ENCODE measurements at regions not wholly inside any gene's neighbourhood (a gene's known extent, or its start where the extent isn't known, plus 50 kb on each side); places are given as distances from the start of the nearest gene placed in this dataset.
"Not testable (repeated sequence)": the region's sequence is repeated elsewhere in the genome, so short reads cannot be mapped to it uniquely, and the experiment has no call there.

DNA sequence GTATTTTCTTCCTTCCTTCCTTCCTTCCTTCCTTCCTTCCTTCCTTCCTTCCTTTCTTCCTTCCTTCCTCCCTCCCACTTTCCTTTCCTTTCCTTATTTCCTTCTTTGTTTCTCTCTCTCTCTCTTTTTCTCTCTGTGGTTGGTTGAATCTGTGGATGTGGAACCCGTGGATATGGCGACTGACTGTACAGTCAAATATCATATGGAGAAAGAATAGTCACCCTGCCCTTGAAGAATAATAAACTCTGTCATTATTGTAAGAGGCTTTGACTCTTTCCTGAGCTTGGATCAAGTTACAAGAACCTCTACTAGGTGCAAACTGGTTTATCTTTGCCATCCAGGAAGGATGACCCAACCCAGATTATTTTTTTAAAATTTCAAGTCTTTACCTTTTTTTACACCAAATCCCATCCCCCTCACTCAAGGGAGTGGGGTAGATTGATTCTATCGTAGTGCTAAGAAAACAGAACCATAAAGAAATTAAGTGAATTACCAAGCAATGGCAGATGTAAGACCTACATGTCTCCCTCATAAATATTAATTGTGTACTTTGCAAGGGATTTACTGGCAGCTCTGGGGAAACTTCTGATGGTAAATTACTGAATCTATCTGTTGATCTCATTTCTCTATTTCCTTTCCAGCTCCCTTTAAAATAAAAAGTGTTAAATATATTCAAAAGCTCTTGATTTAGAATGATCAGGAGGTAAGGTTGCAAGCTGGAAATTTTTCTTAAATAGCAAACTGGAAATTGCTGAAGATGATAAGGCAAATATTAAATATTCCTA is 667.5 kb downstream of the UTRN start:
- DNase-seq = no peak
- Mint-ChIP-seq H3K4me3 (no peak overlapping the region), H3K36me3 (no peaks in the 10 kb centered on the region), H3K4me1 (ENCODE audit: low read depth) (no peaks in the 10 kb centered on the region), H3K27ac (no peak overlapping the region), H3K9me3 (no peaks in the 10 kb centered on the region), H3K27me3 (peaks cover 8% of the 10 kb centered on the region)
- intact Hi-C loops (cut with micrococcal nuclease) = no loop called here
- POLR2A ChIA-PET = no interaction called here
- CTCF ChIA-PET = no interaction called here

DNA sequence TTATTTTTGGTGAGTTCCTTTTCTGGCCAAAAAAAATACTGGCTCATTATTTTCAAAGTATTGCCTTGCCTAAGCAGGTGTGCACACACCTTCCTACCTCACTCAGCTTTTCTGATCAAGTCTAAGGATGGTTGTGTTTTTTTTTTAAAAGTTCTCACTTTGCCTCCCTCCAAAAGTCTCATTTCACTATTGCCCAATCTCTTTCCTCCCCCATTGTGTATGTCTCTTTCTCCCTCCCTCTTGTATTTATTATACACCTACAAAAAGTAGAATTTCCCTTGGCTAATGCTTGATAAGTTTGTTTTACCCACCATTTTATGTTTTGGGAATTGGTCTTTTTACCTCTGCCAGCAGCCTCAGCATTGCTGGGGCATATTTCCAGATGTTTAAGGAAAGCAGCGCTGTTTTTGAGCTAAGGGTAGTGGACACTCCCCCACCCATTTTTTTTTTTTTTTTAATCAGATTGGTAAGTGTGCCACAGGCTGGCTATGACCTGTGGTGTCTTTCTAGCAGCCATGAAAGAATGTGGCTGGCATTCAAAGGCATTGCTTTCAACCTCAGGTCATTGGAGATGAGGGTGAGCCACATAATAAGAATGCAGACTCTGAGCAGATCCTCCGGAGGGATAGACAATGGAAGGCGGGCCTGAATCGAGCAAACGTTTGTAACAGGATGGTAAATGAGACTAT is 668.6 kb downstream of the UTRN start:
- H3K27ac Mint-ChIP-seq = no peak overlapping the region
- ChIA-PET CTCF (no interaction called here), POLR2A (no interaction called here)
- no peaks in the 10 kb centered on the region for H3K9me3 Mint-ChIP-seq
- H3K4me1 Mint-ChIP-seq (ENCODE audit: low read depth) = no peaks in the 10 kb centered on the region
- no peaks in the 10 kb centered on the region for H3K36me3 Mint-ChIP-seq
- no peak overlapping the region for H3K4me3 Mint-ChIP-seq
- H3K27me3 Mint-ChIP-seq = peaks cover 8% of the 10 kb centered on the region
- no peak for DNase-seq
- intact Hi-C loops (cut with micrococcal nuclease) = no loop called here

DNA sequence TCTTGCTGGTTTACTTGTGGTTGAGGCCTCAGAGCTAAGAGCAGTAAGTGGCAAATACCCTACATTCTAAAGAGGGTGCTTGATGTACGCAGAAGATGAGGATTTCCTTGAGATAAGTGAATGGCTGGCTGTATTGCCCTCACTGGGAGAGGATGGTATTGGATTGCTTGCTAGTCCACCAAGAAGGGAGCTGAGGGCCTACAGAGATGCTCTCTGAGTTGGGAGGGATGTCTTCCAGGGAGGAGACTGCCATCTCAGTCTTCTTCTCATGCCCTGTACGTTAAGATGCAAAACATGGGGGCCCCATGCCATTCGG is 669.1 kb downstream of the UTRN start:
- no peaks in the 10 kb centered on the region for H3K9me3 Mint-ChIP-seq
- POLR2A ChIA-PET = no interaction called here
- CTCF ChIA-PET = no interaction called here
- H3K4me3 Mint-ChIP-seq = no peak overlapping the region
- H3K4me1 Mint-ChIP-seq (ENCODE audit: low read depth) = no peaks in the 10 kb centered on the region
- intact Hi-C loops (cut with micrococcal nuclease) = no loop called here
- H3K27me3 Mint-ChIP-seq = peaks cover 8% of the 10 kb centered on the region
- no peak overlapping the region for H3K27ac Mint-ChIP-seq
- H3K36me3 Mint-ChIP-seq = no peaks in the 10 kb centered on the region
- DNase-seq = no peak

DNA sequence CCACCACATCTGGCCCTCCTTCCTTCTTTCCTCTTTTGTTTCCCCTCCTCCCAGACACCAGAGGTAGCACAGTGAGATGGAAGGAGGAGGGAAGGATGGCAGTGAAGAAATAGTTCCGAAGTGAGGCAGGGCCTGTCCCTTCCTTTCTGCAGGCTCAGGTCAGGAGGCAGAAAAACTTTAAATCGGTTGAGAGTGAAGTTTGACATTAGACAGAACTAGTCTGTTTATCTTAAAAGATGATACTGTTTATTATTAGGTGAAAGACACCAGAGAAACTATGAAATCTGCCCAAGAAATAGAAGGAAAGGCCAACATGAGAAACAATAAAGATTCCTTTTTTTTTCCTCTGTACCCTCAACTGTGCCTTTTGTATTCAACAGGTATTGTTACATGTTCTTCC is 670.3 kb downstream of the UTRN start:
- no peak overlapping the region for H3K27ac Mint-ChIP-seq
- DNase-seq = no peak
- ChIA-PET POLR2A (no interaction called here), CTCF (no interaction called here)
- no peaks in the 10 kb centered on the region for H3K9me3 Mint-ChIP-seq
- no peaks in the 10 kb centered on the region for H3K36me3 Mint-ChIP-seq
- peaks cover 8% of the 10 kb centered on the region for H3K27me3 Mint-ChIP-seq
- intact Hi-C loops (cut with micrococcal nuclease) = no loop called here
- H3K4me3 Mint-ChIP-seq = no peak overlapping the region
- no peaks in the 10 kb centered on the region for H3K4me1 Mint-ChIP-seq (ENCODE audit: low read depth)

DNA sequence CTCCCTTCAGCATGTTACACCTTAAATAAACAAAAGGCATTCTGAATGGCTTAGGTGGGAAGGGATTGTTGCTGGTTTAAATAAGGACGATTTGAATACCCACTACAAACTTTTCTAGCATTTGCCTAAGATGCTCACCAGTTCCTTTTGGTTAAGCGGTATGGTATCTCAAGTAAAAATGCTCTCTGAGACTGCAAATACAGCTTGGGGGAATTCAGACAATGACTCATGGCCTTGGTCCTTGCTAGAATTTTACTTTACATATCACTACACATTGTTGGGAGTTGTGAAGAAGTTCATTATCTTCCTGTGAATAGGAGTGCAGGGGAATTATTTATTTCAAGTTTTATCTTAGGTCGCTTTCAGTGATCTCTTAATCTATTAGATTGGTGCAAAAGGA is 670.7 kb downstream of the UTRN start:
- H3K27me3 Mint-ChIP-seq = peaks cover 8% of the 10 kb centered on the region
- no peaks in the 10 kb centered on the region for H3K9me3 Mint-ChIP-seq
- H3K4me1 Mint-ChIP-seq (ENCODE audit: low read depth) = no peaks in the 10 kb centered on the region
- ChIA-PET POLR2A (no interaction called here), CTCF (no interaction called here)
- intact Hi-C loops (cut with micrococcal nuclease) = no loop called here
- no peak overlapping the region for H3K4me3 Mint-ChIP-seq
- H3K36me3 Mint-ChIP-seq = no peaks in the 10 kb centered on the region
- no peak for DNase-seq
- no peak overlapping the region for H3K27ac Mint-ChIP-seq

DNA sequence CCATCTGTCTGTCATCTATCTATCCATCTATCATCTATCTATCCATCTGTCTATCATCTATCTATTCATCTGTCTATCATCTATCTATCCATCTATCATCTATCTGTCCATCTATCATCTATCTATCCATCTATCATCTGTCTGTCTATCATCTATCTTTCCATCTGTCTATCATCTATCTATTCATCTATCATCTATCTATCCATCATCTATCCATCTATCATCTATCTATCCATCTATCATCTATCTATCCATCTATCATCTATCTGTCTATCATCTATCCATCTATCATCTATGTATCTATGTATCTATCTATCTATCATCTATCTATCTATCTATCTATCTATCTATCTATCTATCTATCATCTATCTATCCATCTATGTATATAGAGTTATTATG is 671.6 kb downstream of the UTRN start:
- H3K4me1 Mint-ChIP-seq (ENCODE audit: low read depth); intact Hi-C loops (cut with micrococcal nuclease); H3K4me3 Mint-ChIP-seq; H3K9me3 Mint-ChIP-seq; CTCF ChIA-PET; DNase-seq; H3K36me3 Mint-ChIP-seq; H3K27ac Mint-ChIP-seq; POLR2A ChIA-PET: not testable (repeated sequence)
- H3K27me3 Mint-ChIP-seq = peaks cover 12% of the 10 kb centered on the region

DNA sequence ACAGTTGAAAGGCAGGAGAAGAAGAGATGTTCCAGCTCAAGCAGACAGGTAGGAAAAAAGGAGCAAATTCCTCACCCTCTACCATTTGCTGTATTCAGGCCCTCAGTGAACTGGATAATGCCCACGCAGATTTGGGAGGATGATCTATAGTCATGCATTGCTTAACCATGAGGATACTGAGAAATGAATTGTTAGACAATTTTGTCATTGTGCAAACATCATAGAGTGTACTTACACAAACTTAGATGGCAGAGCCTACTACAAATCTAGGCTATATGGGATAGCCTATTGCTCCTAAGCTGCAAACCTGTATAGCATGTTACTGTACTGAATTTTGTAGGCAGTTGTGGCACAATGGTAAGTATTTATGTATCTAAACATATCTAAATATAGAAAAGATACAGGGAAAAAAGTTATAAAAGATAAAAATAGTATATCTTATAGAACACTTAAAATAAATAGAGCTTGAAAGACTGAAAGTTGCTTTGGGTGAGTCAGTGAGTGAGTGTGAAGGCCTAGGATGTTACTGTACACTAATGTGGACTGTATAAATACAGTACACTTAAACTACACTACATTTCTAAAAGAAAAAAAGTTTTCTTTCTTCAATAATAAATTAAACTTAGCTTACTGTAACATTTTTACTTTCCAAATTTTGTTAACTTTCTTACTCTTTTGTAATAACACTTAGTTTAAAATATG is 672.3 kb downstream of the UTRN start:
- POLR2A ChIA-PET = no interaction called here
- H3K4me1 Mint-ChIP-seq (ENCODE audit: low read depth) = no peaks in the 10 kb centered on the region
- DNase-seq = no peak
- H3K4me3 Mint-ChIP-seq = no peak overlapping the region
- no peaks in the 10 kb centered on the region for H3K9me3 Mint-ChIP-seq
- CTCF ChIA-PET = no interaction called here
- H3K27ac Mint-ChIP-seq = no peak overlapping the region
- intact Hi-C loops (cut with micrococcal nuclease) = no loop called here
- H3K36me3 Mint-ChIP-seq = no peaks in the 10 kb centered on the region
- peaks cover 9% of the 10 kb centered on the region for H3K27me3 Mint-ChIP-seq

DNA sequence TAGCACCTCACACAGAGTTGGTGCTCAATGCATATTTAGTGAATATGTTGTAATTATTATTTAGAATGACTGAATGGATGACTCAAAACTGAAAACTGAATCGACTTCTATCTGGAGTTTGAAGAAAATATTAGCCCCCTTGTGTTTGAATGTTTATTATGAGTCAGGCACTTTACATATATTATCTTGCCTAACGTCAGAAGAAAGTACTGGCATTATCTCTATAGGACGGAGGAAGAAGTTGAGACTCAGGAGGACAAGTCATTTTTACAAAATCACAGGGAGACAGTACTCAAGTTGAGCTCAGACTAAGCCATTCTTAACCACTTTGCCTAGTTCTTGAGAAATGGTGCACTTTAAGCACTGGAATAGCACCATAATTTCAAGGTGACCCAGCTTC is 684.0 kb downstream of the UTRN start:
- no peaks in the 10 kb centered on the region for H3K9me3 Mint-ChIP-seq
- no peak overlapping the region for H3K27ac Mint-ChIP-seq
- CTCF ChIA-PET = no interaction called here
- peaks cover 9% of the 10 kb centered on the region for H3K27me3 Mint-ChIP-seq
- H3K4me1 Mint-ChIP-seq (ENCODE audit: low read depth) = no peaks in the 10 kb centered on the region
- no peaks in the 10 kb centered on the region for H3K36me3 Mint-ChIP-seq
- no peak overlapping the region for H3K4me3 Mint-ChIP-seq
- POLR2A ChIA-PET = no interaction called here
- intact Hi-C loops (cut with micrococcal nuclease) = no loop called here
- DNase-seq = no peak

DNA sequence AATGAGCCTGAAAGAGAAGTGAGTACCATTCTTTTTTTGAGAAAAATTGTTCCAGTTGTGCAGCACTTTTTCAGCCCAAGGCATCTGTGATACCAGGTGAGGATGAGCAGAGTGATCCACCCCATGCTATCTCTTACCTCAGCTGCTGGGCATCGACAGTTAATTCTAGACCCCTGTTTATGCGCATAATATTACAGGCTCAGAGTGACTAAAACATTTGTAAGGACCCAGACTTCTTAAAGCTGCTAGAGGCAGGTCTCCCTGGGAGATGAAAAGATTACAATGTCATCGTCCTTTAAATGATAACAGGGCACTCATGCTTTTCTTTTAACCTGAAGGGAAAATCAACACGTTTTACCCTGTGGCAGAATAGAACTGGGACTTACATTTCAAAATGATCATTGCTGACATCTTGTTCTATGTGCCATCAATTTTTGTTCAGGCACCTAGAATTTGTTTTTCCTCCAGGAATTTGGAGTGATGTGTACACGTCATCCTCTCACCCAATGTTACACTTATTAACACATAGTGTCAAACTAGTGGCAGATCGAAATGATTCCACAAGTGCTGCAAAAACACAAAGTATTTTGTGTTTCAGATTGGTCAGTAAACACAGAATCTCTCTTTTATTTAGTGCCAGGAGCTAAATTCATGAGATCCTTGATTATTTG is 684.6 kb downstream of the UTRN start:
- intact Hi-C loops (cut with micrococcal nuclease) = no loop called here
- ChIA-PET POLR2A (no interaction called here), CTCF (no interaction called here)
- H3K36me3 Mint-ChIP-seq = no peaks in the 10 kb centered on the region
- H3K27ac Mint-ChIP-seq = no peak overlapping the region
- DNase-seq = no peak
- H3K9me3 Mint-ChIP-seq = no peaks in the 10 kb centered on the region
- H3K4me3 Mint-ChIP-seq = no peak overlapping the region
- H3K4me1 Mint-ChIP-seq (ENCODE audit: low read depth) = no peaks in the 10 kb centered on the region
- peaks cover 9% of the 10 kb centered on the region for H3K27me3 Mint-ChIP-seq

DNA sequence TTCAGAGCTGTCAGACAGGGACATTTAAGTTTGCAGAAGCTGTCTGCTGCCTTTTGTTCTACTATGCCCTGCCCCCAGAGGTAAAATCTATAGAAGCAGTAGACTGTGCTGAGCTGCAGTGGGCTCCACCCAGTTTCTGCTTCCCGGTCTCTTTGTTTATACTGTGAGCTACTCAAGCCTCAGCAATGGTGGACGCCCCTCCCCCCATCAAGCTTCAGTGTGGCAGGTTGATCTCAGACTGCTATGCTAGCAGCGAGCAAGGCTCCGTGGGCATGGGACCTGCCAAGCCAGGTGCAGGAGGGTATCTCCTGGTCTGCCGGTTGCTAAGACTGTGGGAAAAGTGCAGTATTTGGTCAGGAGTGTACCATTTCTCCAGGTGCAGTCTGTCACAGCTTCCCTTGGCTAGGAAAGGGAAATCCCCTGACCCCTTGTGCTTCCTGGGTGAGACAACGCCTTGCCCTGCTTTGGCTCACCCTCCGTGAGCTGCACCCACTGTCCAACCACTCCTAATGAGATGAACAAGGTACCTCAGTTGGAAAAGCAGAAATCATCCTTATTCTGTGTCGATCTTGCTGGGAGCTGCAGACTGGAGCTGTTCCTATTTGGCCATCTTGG is 692.2 kb downstream of the UTRN start:
- H3K36me3 Mint-ChIP-seq; H3K4me3 Mint-ChIP-seq; H3K4me1 Mint-ChIP-seq (ENCODE audit: low read depth); DNase-seq; H3K9me3 Mint-ChIP-seq; intact Hi-C loops (cut with micrococcal nuclease); CTCF ChIA-PET; H3K27ac Mint-ChIP-seq; POLR2A ChIA-PET: not testable (repeated sequence)
- H3K27me3 Mint-ChIP-seq = peaks cover 14% of the 10 kb centered on the region

DNA sequence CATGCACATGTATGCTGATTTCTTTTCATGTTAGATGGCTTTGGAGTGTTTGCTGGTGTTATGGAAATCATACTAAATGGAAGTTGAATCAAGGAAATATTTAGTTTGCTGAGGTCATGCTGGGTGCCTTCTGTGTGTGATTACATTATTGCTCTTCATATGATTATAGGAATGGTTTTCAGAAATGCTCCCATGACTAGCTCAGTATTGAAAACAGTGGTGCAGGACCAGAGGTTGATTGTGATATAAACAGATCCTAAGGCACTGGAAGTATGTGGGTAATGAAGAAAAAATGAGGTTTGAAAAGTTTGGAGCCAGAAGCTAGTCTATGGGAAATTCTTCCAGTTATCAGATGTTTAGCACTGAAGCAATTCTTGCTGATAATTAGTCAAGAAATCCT is 693.1 kb downstream of the UTRN start:
- no peak for DNase-seq
- H3K4me3 Mint-ChIP-seq = no peak overlapping the region

DNA sequence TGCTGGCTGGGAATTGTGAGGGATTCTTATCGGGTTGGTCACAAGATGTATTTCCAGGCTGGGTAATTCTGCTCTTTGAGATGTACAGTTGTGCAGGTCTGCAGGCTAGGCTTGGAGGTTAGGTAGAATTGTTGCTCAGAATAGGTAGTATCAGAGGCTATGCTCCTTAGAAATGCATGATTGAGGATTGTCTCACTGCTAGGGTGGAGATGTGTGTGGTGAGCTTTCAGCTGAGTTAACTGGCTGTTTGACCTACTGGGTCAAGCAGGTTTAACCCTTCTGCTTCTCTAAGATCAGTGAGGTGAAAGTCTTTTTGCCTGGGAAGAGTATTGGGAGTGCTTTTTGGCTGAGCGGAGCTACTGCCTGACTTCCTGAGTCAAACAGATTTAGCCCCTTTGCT is 701.1 kb downstream of the UTRN start:
- Mint-ChIP-seq H3K27me3 (peaks cover 15% of the 10 kb centered on the region), H3K36me3 (no peaks in the 10 kb centered on the region), H3K4me3 (no peak overlapping the region), H3K9me3 (peaks cover 10% of the 10 kb centered on the region), H3K4me1 (ENCODE audit: low read depth) (no peaks in the 10 kb centered on the region), H3K27ac (no peak overlapping the region)
- intact Hi-C loops (cut with micrococcal nuclease) = no loop called here
- CTCF ChIA-PET = no interaction called here
- no peak for DNase-seq
- POLR2A ChIA-PET = no interaction called here

More for the DNA sequence above, 693.1 kb downstream of the UTRN start:
- H3K27me3 Mint-ChIP-seq = peaks cover 14% of the 10 kb centered on the region
- peaks cover 5% of the 10 kb centered on the region for H3K9me3 Mint-ChIP-seq
- ChIA-PET POLR2A (no interaction called here), CTCF (no interaction called here)
- intact Hi-C loops (cut with micrococcal nuclease) = no loop called here
- no peaks in the 10 kb centered on the region for H3K36me3 Mint-ChIP-seq
- H3K27ac Mint-ChIP-seq = no peak overlapping the region
- no peaks in the 10 kb centered on the region for H3K4me1 Mint-ChIP-seq (ENCODE audit: low read depth)

All from activated CD4-positive, alpha-beta memory T cell treated with anti-CD3 and anti-CD28 coated beads for 36 hours (primary cell).